ENCODE measurements at regions not wholly inside any gene's neighbourhood (a gene's known extent, or its start where the extent isn't known, plus 50 kb on each side); places are given as distances from the start of the nearest gene placed in this dataset.

- Histone ChIP-seq H3K23ac (ENCODE audit: low read length) (no peak overlapping the region), H2AK5ac (ENCODE audit: low read length) (no peak overlapping the region), H3K79me1 (ENCODE audit: low read length) (no peaks in the 10 kb centered on the region), H2BK5ac (ENCODE audit: low read length) (no peak overlapping the region), H3K18ac (ENCODE audit: low read length) (no peak overlapping the region), H3K27me3 (ENCODE audit: insufficient read depth, low read length, poor library complexity) (no peaks in the 10 kb centered on the region), H4K5ac (ENCODE audit: low read length) (no peak overlapping the region), H3K4me1 (ENCODE audit: control insufficient read depth, low read depth, low read length) (no peaks in the 10 kb centered on the region), H3K4me2 (ENCODE audit: low read length) (no peak overlapping the region), H3K79me2 (ENCODE audit: control insufficient read depth, insufficient read depth, low read length) (no peaks in the 10 kb centered on the region), H3K4me3 (ENCODE audit: low read length) (no peak overlapping the region), H4K8ac (ENCODE audit: low read depth, low read length) (no peak overlapping the region), H2BK15ac (replicated peaks; ENCODE audit: low read depth) (no peak overlapping the region), H3K56ac (ENCODE audit: low read length) (no peak overlapping the region), H2BK120ac (ENCODE audit: low read depth, low read length) (no peak overlapping the region), H3K9ac (ENCODE audit: low read length) (no peak overlapping the region), H3K27ac (ENCODE audit: low read depth, low read length) (no peak overlapping the region), H3K36me3 (ENCODE audit: control insufficient read depth, insufficient read depth, low read length) (no peaks in the 10 kb centered on the region), H3K4ac (ENCODE audit: low read depth, low read length) (no peak overlapping the region)
- DNase-seq: no peak
- WGBS (ENCODE audit: extremely low coverage, insufficient coverage, low lambda C conversion rate): no CpG with 5 or more reads among the region's 1 CpG
Observed at GRCh38 chr10:118171861-118172260, 125.1 kb upstream of the RAB11FIP2 start.

- no peak overlapping the region for H2BK120ac ChIP-seq (ENCODE audit: low read depth, low read length)
- no peaks in the 10 kb centered on the region for H3K36me3 ChIP-seq (ENCODE audit: control insufficient read depth, insufficient read depth, low read length)
- no peak overlapping the region for H3K4ac ChIP-seq (ENCODE audit: low read depth, low read length)
- H3K4me2 ChIP-seq (ENCODE audit: low read length): no peak overlapping the region
- no peaks in the 10 kb centered on the region for H3K79me2 ChIP-seq (ENCODE audit: control insufficient read depth, insufficient read depth, low read length)
- no peak overlapping the region for H3K27ac ChIP-seq (ENCODE audit: low read depth, low read length)
- no peak overlapping the region for H2BK15ac ChIP-seq (replicated peaks; ENCODE audit: low read depth)
- WGBS (ENCODE audit: extremely low coverage, insufficient coverage, low lambda C conversion rate): no CpG with 5 or more reads among the region's 4 CpGs
- no peak overlapping the region for H2BK5ac ChIP-seq (ENCODE audit: low read length)
- no peaks in the 10 kb centered on the region for H3K27me3 ChIP-seq (ENCODE audit: insufficient read depth, low read length, poor library complexity)
- H4K5ac ChIP-seq (ENCODE audit: low read length): no peak overlapping the region
- H3K79me1 ChIP-seq (ENCODE audit: low read length): no peaks in the 10 kb centered on the region
- H2AK5ac ChIP-seq (ENCODE audit: low read length): no peak overlapping the region
- H3K4me3 ChIP-seq (ENCODE audit: low read length): no peak overlapping the region
- H4K8ac ChIP-seq (ENCODE audit: low read depth, low read length): no peak overlapping the region
- no peak overlapping the region for H3K56ac ChIP-seq (ENCODE audit: low read length)
- H3K9ac ChIP-seq (ENCODE audit: low read length): no peak overlapping the region
- H3K4me1 ChIP-seq (ENCODE audit: control insufficient read depth, low read depth, low read length): no peaks in the 10 kb centered on the region
- H3K23ac ChIP-seq (ENCODE audit: low read length): no peak overlapping the region
- no peak overlapping the region for H3K18ac ChIP-seq (ENCODE audit: low read length)
- no peak for DNase-seq
Observed at GRCh38 chr10:118167056-118167700, 120.4 kb upstream of the RAB11FIP2 start.

GRCh38 chr10:118163217-118163616 is 116.5 kb upstream of the RAB11FIP2 start:
- no peak overlapping the region for H3K27ac ChIP-seq (ENCODE audit: low read depth, low read length)
- H3K36me3 ChIP-seq (ENCODE audit: control insufficient read depth, insufficient read depth, low read length): no peaks in the 10 kb centered on the region
- H3K4me3 ChIP-seq (ENCODE audit: low read length): no peak overlapping the region
- DNase-seq: no peak
- H3K4me1 ChIP-seq (ENCODE audit: control insufficient read depth, low read depth, low read length): no peaks in the 10 kb centered on the region
- H3K4ac ChIP-seq (ENCODE audit: low read depth, low read length): no peak overlapping the region
- no peak overlapping the region for H3K23ac ChIP-seq (ENCODE audit: low read length)
- H2BK5ac ChIP-seq (ENCODE audit: low read length): no peak overlapping the region
- no peaks in the 10 kb centered on the region for H3K27me3 ChIP-seq (ENCODE audit: insufficient read depth, low read length, poor library complexity)
- no peak overlapping the region for H3K56ac ChIP-seq (ENCODE audit: low read length)
- no peak overlapping the region for H4K5ac ChIP-seq (ENCODE audit: low read length)
- H3K9ac ChIP-seq (ENCODE audit: low read length): no peak overlapping the region
- no peaks in the 10 kb centered on the region for H3K79me2 ChIP-seq (ENCODE audit: control insufficient read depth, insufficient read depth, low read length)
- H3K18ac ChIP-seq (ENCODE audit: low read length): no peak overlapping the region
- H4K8ac ChIP-seq (ENCODE audit: low read depth, low read length): no peak overlapping the region
- no CpG with 5 or more reads among the region's 6 CpGs for WGBS (ENCODE audit: extremely low coverage, insufficient coverage, low lambda C conversion rate)
- H3K4me2 ChIP-seq (ENCODE audit: low read length): no peak overlapping the region
- H3K79me1 ChIP-seq (ENCODE audit: low read length): no peaks in the 10 kb centered on the region
- H2AK5ac ChIP-seq (ENCODE audit: low read length): no peak overlapping the region
- H2BK15ac ChIP-seq (replicated peaks; ENCODE audit: low read depth): no peak overlapping the region
- H2BK120ac ChIP-seq (ENCODE audit: low read depth, low read length): no peak overlapping the region

GRCh38 chr10:118161461-118162246 is 114.9 kb upstream of the RAB11FIP2 start:
- Histone ChIP-seq H3K36me3 (ENCODE audit: control insufficient read depth, insufficient read depth, low read length) (no peaks in the 10 kb centered on the region), H4K8ac (ENCODE audit: low read depth, low read length) (no peak overlapping the region), H3K79me1 (ENCODE audit: low read length) (no peaks in the 10 kb centered on the region), H3K18ac (ENCODE audit: low read length) (no peak overlapping the region), H3K27me3 (ENCODE audit: insufficient read depth, low read length, poor library complexity) (no peaks in the 10 kb centered on the region), H3K4me1 (ENCODE audit: control insufficient read depth, low read depth, low read length) (no peaks in the 10 kb centered on the region), H3K27ac (ENCODE audit: low read depth, low read length) (no peak overlapping the region), H2BK120ac (ENCODE audit: low read depth, low read length) (no peak overlapping the region), H3K23ac (ENCODE audit: low read length) (no peak overlapping the region), H2BK15ac (replicated peaks; ENCODE audit: low read depth) (no peak overlapping the region), H3K4ac (ENCODE audit: low read depth, low read length) (no peak overlapping the region), H3K79me2 (ENCODE audit: control insufficient read depth, insufficient read depth, low read length) (no peaks in the 10 kb centered on the region), H3K4me2 (ENCODE audit: low read length) (no peak overlapping the region), H3K4me3 (ENCODE audit: low read length) (no peak overlapping the region), H4K5ac (ENCODE audit: low read length) (no peak overlapping the region), H2AK5ac (ENCODE audit: low read length) (no peak overlapping the region), H2BK5ac (ENCODE audit: low read length) (no peak overlapping the region), H3K9ac (ENCODE audit: low read length) (no peak overlapping the region), H3K56ac (ENCODE audit: low read length) (no peak overlapping the region)
- no peak for DNase-seq
- WGBS (ENCODE audit: extremely low coverage, insufficient coverage, low lambda C conversion rate): no CpG with 5 or more reads among the region's 6 CpGs

- Histone ChIP-seq H3K36me3 (ENCODE audit: control insufficient read depth, insufficient read depth, low read length) (no peaks in the 10 kb centered on the region), H2BK5ac (ENCODE audit: low read length) (no peak overlapping the region), H2BK15ac (replicated peaks; ENCODE audit: low read depth) (no peak overlapping the region), H3K4me2 (ENCODE audit: low read length) (no peak overlapping the region), H3K27me3 (ENCODE audit: insufficient read depth, low read length, poor library complexity) (no peaks in the 10 kb centered on the region), H3K79me2 (ENCODE audit: control insufficient read depth, insufficient read depth, low read length) (no peaks in the 10 kb centered on the region), H3K18ac (ENCODE audit: low read length) (no peak overlapping the region), H3K4ac (ENCODE audit: low read depth, low read length) (no peak overlapping the region), H4K5ac (ENCODE audit: low read length) (no peak overlapping the region), H3K4me1 (ENCODE audit: control insufficient read depth, low read depth, low read length) (no peaks in the 10 kb centered on the region), H2BK120ac (ENCODE audit: low read depth, low read length) (no peak overlapping the region), H4K8ac (ENCODE audit: low read depth, low read length) (no peak overlapping the region), H3K79me1 (ENCODE audit: low read length) (no peaks in the 10 kb centered on the region), H2AK5ac (ENCODE audit: low read length) (no peak overlapping the region), H3K9ac (ENCODE audit: low read length) (no peak overlapping the region), H3K56ac (ENCODE audit: low read length) (no peak overlapping the region), H3K4me3 (ENCODE audit: low read length) (no peak overlapping the region), H3K23ac (ENCODE audit: low read length) (no peak overlapping the region), H3K27ac (ENCODE audit: low read depth, low read length) (no peak overlapping the region)
- DNase-seq: no peak
Observed at GRCh38 chr10:118153287-118153686, 106.5 kb upstream of the RAB11FIP2 start.

Measured in mesendoderm (in vitro differentiated cells).